ENCODE measurements at regions not wholly inside any gene's neighbourhood (a gene's known extent, or its start where the extent isn't known, plus 50 kb on each side); places are given as distances from the start of the nearest gene placed in this dataset.

GRCh38 chr7:26468625-26469024, 177.0 kb downstream of the SNX10 start:
- no peak for DNase-seq (ENCODE audit: low spot score)
- TF ChIP-seq CTCF (IDR thresholded peaks at IDR 0.05; ENCODE audit: extremely low read depth, missing control alignments), result no peak

GRCh38 chr7:26469188-26469587, 177.5 kb downstream of the SNX10 start:
- no peak for DNase-seq (ENCODE audit: low spot score)
- no peak for TF ChIP-seq CTCF (IDR thresholded peaks at IDR 0.05; ENCODE audit: extremely low read depth, missing control alignments)

GRCh38 chr7:26470691-26471090, 179.0 kb downstream of the SNX10 start:
- TF ChIP-seq CTCF (IDR thresholded peaks at IDR 0.05; ENCODE audit: extremely low read depth, missing control alignments), result no peak
- DNase-seq (ENCODE audit: low spot score), result no peak

GRCh38 chr7:26471306-26472075, 179.8 kb downstream of the SNX10 start:
- no peak for TF ChIP-seq CTCF (IDR thresholded peaks at IDR 0.05; ENCODE audit: extremely low read depth, missing control alignments)
- DNase-seq (ENCODE audit: low spot score), result no peak

GRCh38 chr7:26472971-26473370, 181.3 kb downstream of the SNX10 start:
- DNase-seq (ENCODE audit: low spot score), result no peak
- no peak for TF ChIP-seq CTCF (IDR thresholded peaks at IDR 0.05; ENCODE audit: extremely low read depth, missing control alignments)

- no peak for TF ChIP-seq CTCF (IDR thresholded peaks at IDR 0.05; ENCODE audit: extremely low read depth, missing control alignments)
- no peak for DNase-seq (ENCODE audit: low spot score)
Observed at GRCh38 chr7:26476271-26476670, 184.6 kb downstream of the SNX10 start.

GRCh38 chr7:26477381-26477990, 185.8 kb downstream of the SNX10 start:
- DNase-seq (ENCODE audit: low spot score), result no peak
- TF ChIP-seq CTCF (IDR thresholded peaks at IDR 0.05; ENCODE audit: extremely low read depth, missing control alignments), result no peak
